ENCODE measurements at regions not wholly inside any gene's neighbourhood (a gene's known extent, or its start where the extent isn't known, plus 50 kb on each side); places are given as distances from the start of the nearest gene placed in this dataset.

DNA sequence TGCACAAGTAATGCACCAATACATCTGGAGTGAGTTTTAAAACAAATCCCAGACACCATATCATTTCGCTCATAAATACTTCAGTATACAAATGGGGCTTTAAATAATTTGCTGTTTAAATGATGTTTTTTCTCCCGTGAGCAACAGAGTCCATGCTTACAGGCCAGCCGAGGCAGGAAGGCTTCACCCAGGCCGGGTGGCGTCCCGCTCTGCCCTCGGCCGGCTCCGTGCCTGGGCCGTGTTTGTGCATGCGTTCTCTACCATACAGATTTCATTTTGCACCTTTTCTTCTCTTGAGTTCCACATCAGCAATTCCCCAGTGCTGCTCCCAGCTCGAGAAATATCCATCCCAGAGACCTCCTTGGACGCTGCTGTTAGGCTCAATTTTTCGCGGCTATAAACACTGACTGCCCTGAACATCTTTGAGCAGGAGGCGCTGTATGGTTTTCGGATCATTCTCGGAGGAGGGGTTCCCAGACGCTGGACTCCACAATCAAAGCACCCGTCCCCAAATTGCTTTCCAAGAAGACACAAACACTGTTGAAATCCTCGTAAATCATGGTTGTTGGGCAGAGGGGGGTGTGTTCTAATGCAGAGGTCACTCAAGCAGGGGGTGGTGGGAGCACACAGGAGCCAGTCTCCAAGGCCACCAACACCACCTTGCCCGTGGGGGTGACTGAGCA is 91.6 kb downstream of the MICALL2 start:
- DNase-seq (ENCODE audit: low read depth, low spot score) = no peak
- Histone ChIP-seq H3K9me1 (replicated peaks; ENCODE audit: control insufficient read depth, extremely low read depth, insufficient read depth, low read length) (no peaks in the 10 kb centered on the region), H3K4me1 (ENCODE audit: control insufficient read depth, extremely low read depth, insufficient read depth, low read length) (no peaks in the 10 kb centered on the region), H3K79me2 (ENCODE audit: control insufficient read depth, insufficient read depth, low read length) (no peaks in the 10 kb centered on the region), H4K20me1 (replicated peaks; ENCODE audit: control insufficient read depth, extremely low read depth, insufficient read depth, low read length) (no peaks in the 10 kb centered on the region), H3K4me2 (ENCODE audit: insufficient read depth, low read length) (no peak overlapping the region), H3K9ac (replicated peaks; ENCODE audit: extremely low read depth, insufficient read depth, low read length) (no peak overlapping the region), H3K27me3 (ENCODE audit: control insufficient read depth in 2 of 2, insufficient read depth in 2 of 2, low read length in 2 of 2) (peaks cover 5 to 9% of the 10 kb centered on the region in 2 experiments), H3K4me3 (replicated peaks in 1 of 3; ENCODE audit: insufficient read depth in 1 of 3, low read depth in 1 of 3, low read length in 3 of 3) (no peak overlapping the region), H2AFZ (ENCODE audit: low read depth, low read length) (no peak overlapping the region), H3K9me3 (replicated peaks; ENCODE audit: control insufficient read depth, insufficient read depth, low read length) (no peaks in the 10 kb centered on the region), H3K36me3 (ENCODE audit: control insufficient read depth in 2 of 2, extremely low read depth in 1 of 2, insufficient read depth in 2 of 2, low read length in 2 of 2) (no peaks in the 10 kb centered on the region), H3K27ac (ENCODE audit: insufficient read depth, low read depth, low read length) (no peak overlapping the region)
- no TSS peak for BruUV-seq (replicated peaks)
- intact Hi-C loops (cut with micrococcal nuclease) = no loop called here
- no peak for FAIRE-seq
- dilution Hi-C loops (cut with MboI; ENCODE audit: extremely low pct_ligation_motif_present, low sequenced_read_pairs) = no loop called here
- POLR2A ChIA-PET = no interaction called here
- TF ChIP-seq JUN (IDR thresholded peaks at IDR 0.05; ENCODE audit: borderline replicate concordance, insufficient read depth, insufficient read length, low read depth) = no peak
- TF ChIP-seq POLR2AphosphoS5 (IDR thresholded peaks at IDR 0.05; ENCODE audit: insufficient read depth, low read depth, low read length) = no peak
- CTCF ChIA-PET = no interaction called here

DNA sequence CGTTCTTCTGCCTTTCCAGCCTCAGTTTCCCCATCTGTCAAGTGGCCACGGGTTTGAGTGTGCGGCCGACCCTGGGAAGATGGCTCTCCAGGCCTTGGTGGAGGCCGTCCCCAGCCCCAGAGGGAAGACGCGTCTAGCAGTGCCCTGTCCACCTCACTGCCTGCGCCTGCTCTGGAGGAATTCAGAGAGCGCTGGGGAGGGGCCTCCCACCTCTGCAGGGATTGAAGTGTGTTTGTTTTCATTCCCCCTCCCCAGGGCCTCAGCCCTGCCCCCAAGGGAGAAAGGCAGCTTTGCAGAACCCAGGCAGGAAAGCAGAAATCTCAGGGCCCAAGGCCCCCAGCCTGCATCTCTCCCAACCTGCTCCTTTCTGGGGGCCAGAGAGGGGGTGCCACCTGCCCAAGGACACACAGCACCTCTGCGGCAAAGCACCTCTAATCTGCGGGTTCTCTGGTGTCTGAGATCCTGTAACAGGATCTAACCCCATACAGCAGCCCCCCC is 91.0 kb downstream of the MICALL2 start:
- Histone ChIP-seq H3K79me2 (ENCODE audit: control insufficient read depth, insufficient read depth, low read length) (no peaks in the 10 kb centered on the region), H3K9me1 (replicated peaks; ENCODE audit: control insufficient read depth, extremely low read depth, insufficient read depth, low read length) (no peaks in the 10 kb centered on the region), H3K27me3 (ENCODE audit: control insufficient read depth in 2 of 2, insufficient read depth in 2 of 2, low read length in 2 of 2) (peaks cover 5 to 9% of the 10 kb centered on the region in 2 experiments), H3K4me1 (ENCODE audit: control insufficient read depth, extremely low read depth, insufficient read depth, low read length) (no peaks in the 10 kb centered on the region), H3K4me2 (ENCODE audit: insufficient read depth, low read length) (no peak overlapping the region), H3K4me3 (replicated peaks in 1 of 3; ENCODE audit: insufficient read depth in 1 of 3, low read depth in 1 of 3, low read length in 3 of 3) (no peak overlapping the region), H3K9ac (replicated peaks; ENCODE audit: extremely low read depth, insufficient read depth, low read length) (no peak overlapping the region), H3K9me3 (replicated peaks; ENCODE audit: control insufficient read depth, insufficient read depth, low read length) (no peaks in the 10 kb centered on the region), H3K36me3 (ENCODE audit: control insufficient read depth in 2 of 2, extremely low read depth in 1 of 2, insufficient read depth in 2 of 2, low read length in 2 of 2) (no peaks in the 10 kb centered on the region), H2AFZ (ENCODE audit: low read depth, low read length) (no peak overlapping the region), H4K20me1 (replicated peaks; ENCODE audit: control insufficient read depth, extremely low read depth, insufficient read depth, low read length) (no peaks in the 10 kb centered on the region), H3K27ac (ENCODE audit: insufficient read depth, low read depth, low read length) (no peak overlapping the region)
- dilution Hi-C loops (cut with MboI; ENCODE audit: extremely low pct_ligation_motif_present, low sequenced_read_pairs) = no loop called here
- ChIA-PET POLR2A (no interaction called here), CTCF (interaction anchor here (0.6 to 1.4 kb wide), 5 partner anchors 52 to 143 kb away, joined by 3 read pairs; no protein-coding TSS in a partner anchor)
- TF ChIP-seq POLR2A (IDR thresholded peaks at IDR 0.05; ENCODE audit: low read depth, low read length) = no peak
- no peak for TF ChIP-seq EZH2 (IDR thresholded peaks at IDR 0.05; ENCODE audit: borderline replicate concordance, low read depth, low read length, severe bottlenecking)
- TF ChIP-seq, protein P1, sequence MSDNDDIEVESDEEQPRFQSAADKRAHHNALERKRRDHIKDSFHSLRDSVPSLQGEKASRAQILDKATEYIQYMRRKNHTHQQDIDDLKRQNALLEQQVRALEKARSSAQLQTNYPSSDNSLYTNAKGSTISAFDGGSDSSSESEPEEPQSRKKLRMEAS (IDR thresholded peaks at IDR 0.05; ENCODE audit: insufficient read depth, insufficient read length) = no peak
- no peak for TF ChIP-seq GATA2 (IDR thresholded peaks at IDR 0.05; ENCODE audit: insufficient read depth, insufficient read length, low read depth, low read length)
- FAIRE-seq (no peak), DNase-seq (ENCODE audit: low read depth, low spot score) (no peak)
- intact Hi-C loops (cut with micrococcal nuclease) = no loop called here
- no TSS peak for BruUV-seq (replicated peaks)
